Liver (tissue), 7 donors: ENCODE measurements at regions not wholly inside any gene's neighbourhood (a gene's known extent, or its start where the extent isn't known, plus 50 kb on each side); places are given as distances from the start of the nearest gene placed in this dataset.

Experiments
- DNase-seq: peaks from one replicate; pipeline ENCODE4 v3.0.0-alpha.2; 2017; ENCODE audit warnings: low spot score
- H3K27ac ChIP-seq, 2 donors: one replicate each; pipeline ENCODE4 v1.7.0; 2013; ENCODE audit warnings: inconsistent platforms in 2 of 2, low read length in 2 of 2, control low read depth in 1 of 2, low read depth in 1 of 2, mild to moderate bottlenecking in 1 of 2
- H3K27me3 ChIP-seq, 4 donors: one replicate each; pipeline versions ENCODE4 v1.6.1 to v1.7.0; 2013; ENCODE audit warnings: low read length in 3 of 4, inconsistent platforms in 1 of 4, mild to moderate bottlenecking in 1 of 4, moderate library complexity in 1 of 4; ENCODE audit not compliant: control insufficient read depth in 4 of 4, insufficient read depth in 4 of 4
- H3K36me3 ChIP-seq, 4 donors: one replicate each; pipeline versions ENCODE4 v1.6.1 to v1.7.0; 2013; ENCODE audit warnings: low read length in 3 of 4, mild to moderate bottlenecking in 3 of 4, low read depth in 1 of 4, moderate library complexity in 1 of 4; ENCODE audit not compliant: control insufficient read depth in 4 of 4, insufficient read depth in 3 of 4
- H3K4me1 ChIP-seq, 4 donors: one replicate each; pipeline versions ENCODE4 v1.6.1 to v1.7.0; 2013; ENCODE audit warnings: low read length in 3 of 4, mild to moderate bottlenecking in 3 of 4, moderate library complexity in 1 of 4; ENCODE audit not compliant: control insufficient read depth in 4 of 4, insufficient read depth in 4 of 4
- H3K4me3 ChIP-seq, 3 donors: one replicate each; pipeline versions ENCODE4 v1.6.1 to v1.7.0; 2013; ENCODE audit warnings: low read length in 3 of 3, control low read depth in 1 of 3, low read depth in 1 of 3, mild to moderate bottlenecking in 1 of 3
- H3K9ac ChIP-seq, 2 donors: one replicate each; pipeline ENCODE4 v1.7.0; 2013; ENCODE audit warnings: low read length in 2 of 2, mild to moderate bottlenecking in 2 of 2, moderate library complexity in 2 of 2, control low read depth in 1 of 2, low read depth in 1 of 2
- H3K9me3 ChIP-seq, 4 donors: one replicate each; pipeline versions ENCODE4 v1.6.1 to v1.7.0; 2013; ENCODE audit warnings: low read length in 3 of 4; ENCODE audit not compliant: control insufficient read depth in 4 of 4
- ATF3 ChIP-seq: IDR thresholded peaks from 2 replicates; pipeline ENCODE4 v1.6.1; 2016; ENCODE audit warnings: antibody characterized with exemption
- EGR1 ChIP-seq, 2 donors: IDR thresholded peaks; 2 replicates each; pipeline ENCODE4 v1.6.1; 2016 to 2018; ENCODE audit warnings: antibody characterized with exemption in 2 of 2, low read depth in 2 of 2
- FOXA1 ChIP-seq: IDR thresholded peaks from 2 replicates; pipeline ENCODE4 v1.6.1; 2016; ENCODE audit warnings: antibody characterized with exemption
- FOXA2 ChIP-seq: IDR thresholded peaks from 2 replicates; pipeline ENCODE4 v1.6.1; 2016; ENCODE audit warnings: antibody characterized with exemption
- GABPA ChIP-seq, 2 donors: IDR thresholded peaks in 1 of 2; conservative IDR thresholded peaks in 1 of 2; 2 replicates each; pipeline ENCODE4 v1.6.1; 2016; ENCODE audit warnings: antibody characterized with exemption in 2 of 2, mild to moderate bottlenecking in 1 of 2, moderate library complexity in 1 of 2
- HNF4A ChIP-seq, 2 donors: conservative IDR thresholded peaks; 2 replicates each; pipeline ENCODE4 v1.6.1; 2016; ENCODE audit warnings: antibody characterized with exemption in 2 of 2, mild to moderate bottlenecking in 2 of 2
- HNF4G ChIP-seq: IDR thresholded peaks from 2 replicates; pipeline ENCODE4 v1.6.1; 2016; ENCODE audit warnings: antibody characterized with exemption
- JUND ChIP-seq, 2 donors: IDR thresholded peaks; 2 replicates each; pipeline ENCODE4 v1.6.1; 2016; ENCODE audit warnings: antibody characterized with exemption in 2 of 2
- NR2F2 ChIP-seq: IDR thresholded peaks from 2 replicates; pipeline ENCODE4 v1.6.1; 2016; ENCODE audit warnings: antibody characterized with exemption
- RAD21 ChIP-seq, 2 donors: IDR thresholded peaks; 2 replicates each; pipeline ENCODE4 v1.6.1; 2016; ENCODE audit warnings: antibody characterized with exemption in 2 of 2, mild to moderate bottlenecking in 2 of 2
- RXRA ChIP-seq, 2 donors: IDR thresholded peaks; 2 replicates each; pipeline ENCODE4 v1.6.1; 2017 to 2018; ENCODE audit warnings: antibody characterized with exemption in 2 of 2, mild to moderate bottlenecking in 1 of 2
- TAF1 ChIP-seq: conservative IDR thresholded peaks from 2 replicates; pipeline ENCODE4 v1.6.1; 2016; ENCODE audit warnings: antibody characterized with exemption, mild to moderate bottlenecking
- YY1 ChIP-seq: IDR thresholded peaks from 2 replicates; pipeline ENCODE4 v1.6.1; 2016; ENCODE audit warnings: antibody characterized with exemption, mild to moderate bottlenecking
- ZBTB33 ChIP-seq: IDR thresholded peaks from 2 replicates; pipeline ENCODE4 v1.6.1; 2016; ENCODE audit warnings: antibody characterized with exemption
- WGBS: extraction: QIAGEN DNeasy Blood & Tissue Kit; methylation state at CpG from one replicate; pipeline ENCODE4 v1.1.7; 2013; 5-methylcytosine and 5-hydroxymethylcytosine counted together
- TF ChIP-seq, protein P1 (sequence below): IDR thresholded peaks from 2 replicates; pipeline ENCODE4 v1.6.1; 2016; ENCODE audit warnings: antibody characterized with exemption, mild to moderate bottlenecking
- TF ChIP-seq, protein P2 (sequence below): IDR thresholded peaks from 2 replicates; pipeline ENCODE4 v1.6.1; 2016; ENCODE audit warnings: antibody characterized with exemption
- donor health status: healthy.
- donor health status: healthy.
- donor health status: healthy.
- donor health status: healthy.

DNA sequence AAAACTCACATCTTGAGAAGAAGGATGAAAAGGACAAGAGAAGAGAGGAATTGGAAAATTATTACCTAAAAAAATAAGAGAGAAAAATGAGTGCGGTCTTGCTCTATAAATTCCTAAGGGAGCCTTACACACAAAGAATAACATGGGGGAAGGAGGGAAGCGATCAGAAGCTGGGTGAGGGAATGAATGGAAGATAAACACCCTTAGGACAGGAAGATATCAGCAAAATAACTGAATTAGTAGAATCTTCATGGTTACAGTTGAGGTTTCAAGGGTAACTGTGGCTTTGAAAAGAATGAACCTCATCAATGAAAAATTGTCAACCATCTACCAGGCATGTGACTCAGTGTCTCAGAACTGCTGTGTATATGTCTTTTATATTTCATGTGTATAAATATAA is 192.5 kb upstream of the FOXD3 start:
- no peak overlapping the region for H3K9ac ChIP-seq
- 91% methylated on average over 2 of the region's 2 CpGs for WGBS
- TF ChIP-seq, protein P1, sequence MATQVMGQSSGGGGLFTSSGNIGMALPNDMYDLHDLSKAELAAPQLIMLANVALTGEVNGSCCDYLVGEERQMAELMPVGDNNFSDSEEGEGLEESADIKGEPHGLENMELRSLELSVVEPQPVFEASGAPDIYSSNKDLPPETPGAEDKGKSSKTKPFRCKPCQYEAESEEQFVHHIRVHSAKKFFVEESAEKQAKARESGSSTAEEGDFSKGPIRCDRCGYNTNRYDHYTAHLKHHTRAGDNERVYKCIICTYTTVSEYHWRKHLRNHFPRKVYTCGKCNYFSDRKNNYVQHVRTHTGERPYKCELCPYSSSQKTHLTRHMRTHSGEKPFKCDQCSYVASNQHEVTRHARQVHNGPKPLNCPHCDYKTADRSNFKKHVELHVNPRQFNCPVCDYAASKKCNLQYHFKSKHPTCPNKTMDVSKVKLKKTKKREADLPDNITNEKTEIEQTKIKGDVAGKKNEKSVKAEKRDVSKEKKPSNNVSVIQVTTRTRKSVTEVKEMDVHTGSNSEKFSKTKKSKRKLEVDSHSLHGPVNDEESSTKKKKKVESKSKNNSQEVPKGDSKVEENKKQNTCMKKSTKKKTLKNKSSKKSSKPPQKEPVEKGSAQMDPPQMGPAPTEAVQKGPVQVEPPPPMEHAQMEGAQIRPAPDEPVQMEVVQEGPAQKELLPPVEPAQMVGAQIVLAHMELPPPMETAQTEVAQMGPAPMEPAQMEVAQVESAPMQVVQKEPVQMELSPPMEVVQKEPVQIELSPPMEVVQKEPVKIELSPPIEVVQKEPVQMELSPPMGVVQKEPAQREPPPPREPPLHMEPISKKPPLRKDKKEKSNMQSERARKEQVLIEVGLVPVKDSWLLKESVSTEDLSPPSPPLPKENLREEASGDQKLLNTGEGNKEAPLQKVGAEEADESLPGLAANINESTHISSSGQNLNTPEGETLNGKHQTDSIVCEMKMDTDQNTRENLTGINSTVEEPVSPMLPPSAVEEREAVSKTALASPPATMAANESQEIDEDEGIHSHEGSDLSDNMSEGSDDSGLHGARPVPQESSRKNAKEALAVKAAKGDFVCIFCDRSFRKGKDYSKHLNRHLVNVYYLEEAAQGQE = no peak
- no peak for TF ChIP-seq FOXA2
- TF ChIP-seq ZBTB33 = no peak
- no peak for TF ChIP-seq NR2F2
- TF ChIP-seq HNF4G = no peak
- TF ChIP-seq, protein P2, sequence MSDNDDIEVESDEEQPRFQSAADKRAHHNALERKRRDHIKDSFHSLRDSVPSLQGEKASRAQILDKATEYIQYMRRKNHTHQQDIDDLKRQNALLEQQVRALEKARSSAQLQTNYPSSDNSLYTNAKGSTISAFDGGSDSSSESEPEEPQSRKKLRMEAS = no peak
- no peak for TF ChIP-seq RXRA (IDR thresholded peaks at IDR 0.05)
- TF ChIP-seq RAD21 (IDR thresholded peaks at IDR 0.05) = no peak
- no peak for TF ChIP-seq JUND (IDR thresholded peaks at IDR 0.05)
- TF ChIP-seq ATF3 = no peak
- no peak for TF ChIP-seq YY1
- TF ChIP-seq HNF4A (conservative IDR thresholded peaks at IDR 0.05) = no peak
- TF ChIP-seq GABPA (IDR thresholded peaks at IDR 0.05 in 1 of 2, conservative IDR thresholded peaks at IDR 0.05 in 1 of 2) = no peak
- no peak for TF ChIP-seq EGR1 (IDR thresholded peaks at IDR 0.05; ENCODE audit: low read depth in 2 of 2)
- TF ChIP-seq TAF1 = no peak
- H3K27me3 ChIP-seq = no peaks in the 10 kb centered on the region
- H3K9me3 ChIP-seq = no peaks in the 10 kb centered on the region
- no peak overlapping the region for H3K4me3 ChIP-seq
- no peaks in the 10 kb centered on the region for H3K36me3 ChIP-seq
- H3K27ac ChIP-seq = no peak overlapping the region
- DNase-seq = no peak
- H3K4me1 ChIP-seq = peaks cover 0 to 8% (median 3%) of the 10 kb centered on the region in 4 donors

- Histone ChIP-seq H3K4me1 (peaks cover 4 to 20% (median 10%) of the 10 kb centered on the region in 4 donors), H3K27me3 (no peaks in the 10 kb centered on the region), H3K9me3 (no peaks in the 10 kb centered on the region), H3K4me3 (peak overlapping the region in 2 of 3 donors; percentile 2 to 21), H3K9ac (no peak overlapping the region), H3K36me3 (no peaks in the 10 kb centered on the region), H3K27ac (no peak overlapping the region)
- DNase-seq = no peak
- 37% methylated on average over 6 of the region's 6 CpGs for WGBS
- TF ChIP-seq ATF3 = no peak
- no peak for TF ChIP-seq ZBTB33
- TF ChIP-seq HNF4G = peak; percentile 11
- no peak for TF ChIP-seq HNF4A (conservative IDR thresholded peaks at IDR 0.05)
- TF ChIP-seq, protein P2 = no peak
- no peak for TF ChIP-seq JUND (IDR thresholded peaks at IDR 0.05)
- TF ChIP-seq EGR1 (IDR thresholded peaks at IDR 0.05; ENCODE audit: low read depth in 2 of 2) = no peak
- TF ChIP-seq, protein P1 = no peak
- no peak for TF ChIP-seq YY1
- peak; percentile 21 for TF ChIP-seq NR2F2
- TF ChIP-seq RXRA (IDR thresholded peaks at IDR 0.05) = peak in 1 of 2 donors; percentile 29
- no peak for TF ChIP-seq GABPA (IDR thresholded peaks at IDR 0.05 in 1 of 2, conservative IDR thresholded peaks at IDR 0.05 in 1 of 2)
- no peak for TF ChIP-seq FOXA1
- TF ChIP-seq TAF1 = no peak
Observed at GRCh38 chr1:63134501-63135173, 187.7 kb upstream of the FOXD3 start.
